K562 (cell line): ENCODE measurements at regions not wholly inside any gene's neighbourhood (a gene's known extent, or its start where the extent isn't known, plus 50 kb on each side); places are given as distances from the start of the nearest gene placed in this dataset.

Experiments used
- ATAC-seq: fragments of 200-7000 bp; cut with Tn5 transposase; 3 replicates; pipeline ENCODE4 v1.9.1; 2020; ENCODE audit warnings: moderate library complexity
- BruUV-seq: library from RNA; stranded (reverse); fragments of 400-500 nt; replicated peaks from 2 replicates; lab custom pipeline; 2021; lab: Mats Ljungman, UMichigan
- CTCF ChIA-PET: fragments of 300-600 bp; formaldehyde crosslinking; extraction: SDS; loops from one replicate; lab custom pipeline; 2021; ENCODE audit warnings: low intra/inter-chr PET ratio; lab: Yijun Ruan, JAX
- POLR2A ChIA-PET: fragments of 300-600, 350-650 bp; sonication (Branson Sonifier 250); formaldehyde crosslinking; extraction: SDS; loops from one replicate; lab custom pipeline; 2021; ENCODE audit warnings: antibody characterized with exemption, inconsistent platforms; lab: Yijun Ruan, JAX
- DNase-seq, 4 experiments: peaks; one replicate each; pipeline versions ENCODE4 v3.0.0 to v3.0.0-alpha.2; 2011 to 2018; ENCODE audit warnings: low spot score in 3 of 4, mixed read lengths in 3 of 4; ENCODE audit errors: extremely low read depth in 1 of 4
- FAIRE-seq: peaks from 2 replicates; lab custom pipeline; 2011; peaks lifted over from hg19 to GRCh38; lab: Jason Lieb, UNC
- H2AFZ ChIP-seq: 2 replicates; pipeline ENCODE4 v1.6.0; 2011; ENCODE audit warnings: low read depth, low read length, control low read depth, inconsistent platforms
- H3K27ac ChIP-seq: fragments of 200-600 bp; 3 replicates; pipeline ENCODE4 v1.8.0; 2011; ENCODE audit warnings: low read depth, mild to moderate bottlenecking, control low read depth, inconsistent platforms, low read length, moderate library complexity, mixed read lengths; ENCODE audit errors: extremely low read depth
- H3K27me3 ChIP-seq, 2 experiments: fragments of 300-600 bp in 1 of 2; 2 replicates in 1 of 2; 3 replicates in 1 of 2; pipeline versions ENCODE4 v1.6.0 to v1.8.0; 2011; ENCODE audit warnings: inconsistent platforms in 2 of 2, low read length in 2 of 2, mild to moderate bottlenecking in 1 of 2, mixed read lengths in 1 of 2, moderate library complexity in 1 of 2; ENCODE audit not compliant: control insufficient read depth in 2 of 2, insufficient read depth in 2 of 2
- H3K36me3 ChIP-seq: fragments of 300-600 bp; 3 replicates; pipeline ENCODE4 v1.8.0; 2011; ENCODE audit warnings: mild to moderate bottlenecking, low read length, inconsistent platforms; ENCODE audit not compliant: control insufficient read depth, insufficient read depth
- H3K4me1 ChIP-seq, 2 experiments: fragments of 200-600 bp in 1 of 2; replicated peaks in 1 of 2; 2 replicates in 1 of 2; 3 replicates in 1 of 2; pipeline versions ENCODE4 v1.5.1 to v1.8.0; 2011; ENCODE audit warnings: inconsistent platforms in 2 of 2, low read length in 2 of 2, mild to moderate bottlenecking in 1 of 2, mixed read lengths in 1 of 2, moderate library complexity in 1 of 2; ENCODE audit not compliant: control insufficient read depth in 2 of 2, insufficient read depth in 2 of 2
- H3K4me2 ChIP-seq: 2 replicates; pipeline ENCODE4 v1.6.1; 2011; ENCODE audit warnings: low read length, control low read depth, inconsistent platforms, mixed read lengths; ENCODE audit not compliant: insufficient read depth
- H3K4me3 ChIP-seq: fragments of 200-600 bp; sonication (generic), shearing (Covaris generic); 2 replicates; pipeline ENCODE4 v1.5.1; 2016; ENCODE audit warnings: control low read depth, inconsistent platforms
- H3K79me2 ChIP-seq: fragments of 200-600 bp; 3 replicates; pipeline ENCODE4 v1.8.0; 2011; ENCODE audit warnings: low read length, inconsistent platforms; ENCODE audit not compliant: control insufficient read depth, insufficient read depth
- H3K9ac ChIP-seq, 2 experiments: 2 replicates each; pipeline versions ENCODE4 v1.6.0 to v1.6.1; 2011; ENCODE audit warnings: low read depth in 2 of 2, low read length in 2 of 2, control low read depth in 1 of 2, inconsistent platforms in 1 of 2, mild to moderate bottlenecking in 1 of 2, mixed read lengths in 1 of 2; ENCODE audit not compliant: insufficient read depth in 1 of 2
- H3K9me1 ChIP-seq: one replicate; pipeline ENCODE4 v1.6.0; 2011; ENCODE audit warnings: inconsistent platforms, mild to moderate bottlenecking, low read length, moderate library complexity; ENCODE audit not compliant: control insufficient read depth, insufficient read depth
- H3K9me3 ChIP-seq: replicated peaks from 2 replicates; pipeline ENCODE4 v1.5.1; 2011; ENCODE audit warnings: low read depth, low read length, inconsistent platforms; ENCODE audit not compliant: control insufficient read depth, insufficient read depth
- H4K20me1 ChIP-seq: replicated peaks from 2 replicates; pipeline ENCODE4 v1.6.1; 2011; ENCODE audit warnings: low read length, inconsistent platforms, mixed read lengths; ENCODE audit not compliant: control insufficient read depth, insufficient read depth
- CBFA2T3 ChIP-seq: fragments of 450-650 bp; IDR thresholded peaks from 2 replicates; pipeline ENCODE4 v1.6.1; 2017
- EZH2 ChIP-seq: IDR thresholded peaks from 2 replicates; pipeline ENCODE4 v1.6.1; 2012; ENCODE audit warnings: low read depth, mild to moderate bottlenecking, inconsistent platforms, low read length, borderline replicate concordance
- HNRNPLL ChIP-seq: fragments of 200-400 bp; formaldehyde crosslinking; IDR thresholded peaks from 2 replicates; pipeline ENCODE4 v1.6.1; 2017; ENCODE audit warnings: low read length, low read depth, mild to moderate bottlenecking; ENCODE audit not compliant: poor library complexity, severe bottlenecking
- RBM22 ChIP-seq: fragments of 200-400 bp; formaldehyde crosslinking; IDR thresholded peaks from 2 replicates; pipeline ENCODE4 v1.6.1; 2018; ENCODE audit warnings: low read length, low read depth; ENCODE audit not compliant: poor library complexity, severe bottlenecking
- TARDBP ChIP-seq: fragments of 450-650 bp; IDR thresholded peaks from 2 replicates; pipeline ENCODE4 v1.6.1; 2016
- ZNF584 ChIP-seq: fragments of 200-800 bp; sonication (Bioruptor generic); IDR thresholded peaks from 2 replicates; pipeline ENCODE4 v1.6.1; 2016; ENCODE audit warnings: low read depth, mild to moderate bottlenecking, missing genetic modification characterization, missing compliant biosample characterization
- ZNF695 ChIP-seq: fragments of 450-650 bp; formaldehyde crosslinking; IDR thresholded peaks from 2 replicates; pipeline ENCODE4 v1.4.0; 2020; ENCODE audit warnings: mild to moderate bottlenecking, moderate library complexity
- ZNF766 ChIP-seq: fragments of 200-800 bp; sonication (Bioruptor generic); conservative IDR thresholded peaks from 2 replicates; pipeline ENCODE4 v1.6.1; 2016; ENCODE audit warnings: missing genetic modification characterization, missing compliant biosample characterization
- ZZZ3 ChIP-seq: fragments of 450-650 bp; IDR thresholded peaks from 2 replicates; pipeline ENCODE4 v1.6.1; 2016; ENCODE audit warnings: antibody characterized with exemption, mild to moderate bottlenecking, moderate library complexity
- WGBS: fragments of 100-300 bp; shearing (Covaris generic); methylation state at CpG from one replicate; pipeline ENCODE4 v1.1.6; 2016; ENCODE audit warnings: low coverage, mixed read lengths; ENCODE audit not compliant: insufficient coverage; ENCODE audit errors: missing lambda C conversion rate; 5-methylcytosine and 5-hydroxymethylcytosine counted together
- in situ Hi-C: fragments of 300-500 bp; cut with MboI; formaldehyde crosslinking; loops from 4 replicates; pipeline ENCODE4 v1.15.0; 2018; ENCODE audit warnings: inconsistent platforms, mixed read lengths
- intact Hi-C: fragments of 100-400 bp; cut with micrococcal nuclease; formaldehyde crosslinking; loops from 2 replicates; pipeline ENCODE4 v1.14.2; 2022

DNA sequence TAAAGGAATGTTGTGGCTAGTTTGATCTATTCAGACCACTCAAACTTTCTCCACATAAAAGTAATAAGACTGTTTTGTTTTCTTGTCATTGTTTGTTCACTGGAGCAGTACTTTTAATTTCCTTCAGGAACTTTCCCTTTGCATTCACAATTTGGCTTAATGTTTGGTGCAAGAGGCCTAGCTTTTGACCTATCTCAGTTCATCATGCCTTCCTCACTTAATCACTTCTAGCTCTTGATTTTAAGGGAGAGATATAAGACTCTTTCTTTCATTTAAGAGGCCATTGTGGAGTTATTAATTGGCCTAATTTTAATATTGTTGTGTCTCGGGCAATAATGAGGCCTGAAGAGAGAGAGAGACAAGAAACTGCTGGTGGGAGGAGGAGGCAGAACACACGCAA lies 371.7 kb upstream of the DEPDC1 start:
- intact Hi-C loops (no loop called here), in situ Hi-C loops (no loop called here)
- Histone ChIP-seq H3K27me3 (no peaks in the 10 kb centered on the region), H3K4me3 (no peak overlapping the region), H3K9ac (no peak overlapping the region), H2AFZ (no peak overlapping the region), H4K20me1 (no peaks in the 10 kb centered on the region), H3K36me3 (no peaks in the 10 kb centered on the region), H3K27ac (no peak overlapping the region), H3K4me2 (no peak overlapping the region), H3K9me1 (no peaks in the 10 kb centered on the region), H3K79me2 (no peaks in the 10 kb centered on the region), H3K4me1 (no peaks in the 10 kb centered on the region), H3K9me3 (no peaks in the 10 kb centered on the region)
- ChIA-PET CTCF (no interaction called here), POLR2A (no interaction called here)
- 0% methylated on average over 2 of the region's 2 CpGs for WGBS
- no peak for FAIRE-seq
- BruUV-seq, result no TSS peak
- TF ChIP-seq RBM22, result no peak
- TF ChIP-seq TARDBP, result no peak
- no peak for TF ChIP-seq ZNF695 (CRISPR knock-in tag)
- TF ChIP-seq EZH2, result no peak
- no peak for TF ChIP-seq ZNF766 (CRISPR knock-in tag)
- TF ChIP-seq ZNF584 (CRISPR knock-in tag), result no peak
- no peak for TF ChIP-seq ZZZ3
- no peak for TF ChIP-seq CBFA2T3
- TF ChIP-seq HNRNPLL, result no peak
- TF ChIP-seq, all 486 proteins: peak for 0
- ATAC-seq, result no peak
- DNase-seq, result no peak
